Neural crest cell (in vitro differentiated cells): ENCODE measurements at regions not wholly inside any gene's neighbourhood (a gene's known extent, or its start where the extent isn't known, plus 50 kb on each side); places are given as distances from the start of the nearest gene placed in this dataset.

ENCODE experiments used
- DNase-seq: peaks from one replicate; pipeline ENCODE4 v3.0.0; 2021; ENCODE audit warnings: low read depth, mixed read lengths, low spot score
- H3K27ac Mint-ChIP-seq: one replicate; pipeline ENCODE4 v1.8.0; 2021; ENCODE audit warnings: mild to moderate bottlenecking, mixed read lengths; ENCODE audit not compliant: unreplicated experiment
- H3K27me3 Mint-ChIP-seq: 2 replicates; pipeline ENCODE4 v1.8.0; 2021; ENCODE audit warnings: low read depth, mild to moderate bottlenecking, mixed read lengths
- H3K36me3 Mint-ChIP-seq: 2 replicates; pipeline ENCODE4 v1.8.0; 2021; ENCODE audit warnings: low read depth, mild to moderate bottlenecking, mixed read lengths
- H3K4me1 Mint-ChIP-seq: 2 replicates; pipeline ENCODE4 v1.8.0; 2021; ENCODE audit warnings: mixed read lengths
- H3K4me3 Mint-ChIP-seq: one replicate; pipeline ENCODE4 v1.8.0; 2021; ENCODE audit warnings: mild to moderate bottlenecking, mixed read lengths
- H3K9me3 Mint-ChIP-seq: 2 replicates; pipeline ENCODE4 v1.8.0; 2021; ENCODE audit warnings: mixed read lengths
- CTCF ChIP-seq: fragments of 200-600 bp; sonication (generic); conservative IDR thresholded peaks from 2 replicates; pipeline ENCODE4 v1.5.0; 2021; ENCODE audit warnings: antibody characterized with exemption, mild to moderate bottlenecking

GRCh38 chr14:61628016-61628725 is 67.1 kb upstream of the HIF1A start:
- no peak overlapping the region for H3K4me3 Mint-ChIP-seq
- DNase-seq = no peak
- peak overlapping the region; percentile 14 for H3K27ac Mint-ChIP-seq
- no peak for TF ChIP-seq CTCF
- peaks cover 18% of the 10 kb centered on the region for H3K4me1 Mint-ChIP-seq
- no peaks in the 10 kb centered on the region for H3K27me3 Mint-ChIP-seq
- no peaks in the 10 kb centered on the region for H3K36me3 Mint-ChIP-seq
- H3K9me3 Mint-ChIP-seq = peaks cover 2% of the 10 kb centered on the region

- TF ChIP-seq CTCF = no peak
- H3K4me1 Mint-ChIP-seq = peaks cover 12% of the 10 kb centered on the region
- no peak overlapping the region for H3K27ac Mint-ChIP-seq
- no peak overlapping the region for H3K4me3 Mint-ChIP-seq
- H3K9me3 Mint-ChIP-seq = peaks cover 2% of the 10 kb centered on the region
- H3K27me3 Mint-ChIP-seq = no peaks in the 10 kb centered on the region
- H3K36me3 Mint-ChIP-seq = no peaks in the 10 kb centered on the region
- no peak for DNase-seq
These were observed 64.8 kb upstream of the HIF1A start for GRCh38 chr14:61630399-61631044.

GRCh38 chr14:61631045-61631687 is 64.1 kb upstream of the HIF1A start:
- H3K4me3 Mint-ChIP-seq = no peak overlapping the region
- no peak overlapping the region for H3K27ac Mint-ChIP-seq
- H3K9me3 Mint-ChIP-seq = peaks cover 1% of the 10 kb centered on the region

GRCh38 chr14:61632401-61632800 is 62.9 kb upstream of the HIF1A start:
- Mint-ChIP-seq H3K27me3 (no peaks in the 10 kb centered on the region), H3K4me3 (no peak overlapping the region), H3K9me3 (no peaks in the 10 kb centered on the region), H3K36me3 (no peaks in the 10 kb centered on the region), H3K4me1 (peaks cover 12% of the 10 kb centered on the region), H3K27ac (no peak overlapping the region)
- TF ChIP-seq CTCF = no peak
- DNase-seq = no peak

More at GRCh38 chr14:61631045-61631687, 64.1 kb upstream of the HIF1A start:
- peaks cover 12% of the 10 kb centered on the region for H3K4me1 Mint-ChIP-seq
- no peak for DNase-seq
- no peak for TF ChIP-seq CTCF
- H3K36me3 Mint-ChIP-seq = no peaks in the 10 kb centered on the region
- no peaks in the 10 kb centered on the region for H3K27me3 Mint-ChIP-seq

- Mint-ChIP-seq H3K27ac (no peak overlapping the region), H3K4me1 (peaks cover 12% of the 10 kb centered on the region), H3K27me3 (no peaks in the 10 kb centered on the region), H3K9me3 (no peaks in the 10 kb centered on the region), H3K4me3 (no peak overlapping the region), H3K36me3 (no peaks in the 10 kb centered on the region)
- no peak for DNase-seq
- TF ChIP-seq CTCF = no peak
These were observed 62.5 kb upstream of the HIF1A start for GRCh38 chr14:61632807-61633206.
